ENCODE measurements at regions not wholly inside any gene's neighbourhood (a gene's known extent, or its start where the extent isn't known, plus 50 kb on each side); places are given as distances from the start of the nearest gene placed in this dataset.

- Histone ChIP-seq H3K4me2 (ENCODE audit: extremely low read depth, insufficient read depth, low read length) (no peak overlapping the region), H2AFZ (ENCODE audit: low read length) (no peak overlapping the region), H3K9me3 (ENCODE audit: control insufficient read depth, insufficient read depth, low read depth, low read length) (no peaks in the 10 kb centered on the region), H3K27me3 (ENCODE audit: control insufficient read depth, insufficient read depth, low read length) (no peaks in the 10 kb centered on the region), H3K4me3 (replicated peaks in 1 of 4; ENCODE audit: control extremely low read depth in 1 of 4, insufficient read depth in 1 of 4, low read depth in 3 of 4, low read length in 4 of 4) (no peak overlapping the region), H3K36me3 (ENCODE audit: control insufficient read depth, insufficient read depth, low read length) (no peaks in the 10 kb centered on the region), H3K9ac (ENCODE audit: insufficient read depth, low read length) (no peak overlapping the region), H3K4me1 (ENCODE audit: control insufficient read depth, extremely low read depth, insufficient read depth, low read length) (no peaks in the 10 kb centered on the region), H3K27ac (ENCODE audit: insufficient read depth, low read length) (no peak overlapping the region), H3K79me2 (ENCODE audit: control insufficient read depth, insufficient read depth, low read length) (no peaks in the 10 kb centered on the region), H4K20me1 (ENCODE audit: control insufficient read depth, extremely low read depth, insufficient read depth, low read length) (no peaks in the 10 kb centered on the region)
- TF ChIP-seq EZH2 (IDR thresholded peaks at IDR 0.05; ENCODE audit: low read length, missing control alignments) = no peak
- no peak for TF ChIP-seq CTCF (conservative IDR thresholded peaks at IDR 0.05 in 1 of 2, IDR thresholded peaks at IDR 0.05 in 1 of 2; ENCODE audit: low read depth in 1 of 2, low read length in 2 of 2)
- no peak for DNase-seq (ENCODE audit: low read depth in 2 of 2)
These were observed 276.3 kb upstream of the LDB2 start for GRCh38 chr4:17174751-17175150.

GRCh38 chr4:17173300-17173699 is 274.9 kb upstream of the LDB2 start:
- Histone ChIP-seq H3K9ac (ENCODE audit: insufficient read depth, low read length) (no peak overlapping the region), H3K36me3 (ENCODE audit: control insufficient read depth, insufficient read depth, low read length) (no peaks in the 10 kb centered on the region), H2AFZ (ENCODE audit: low read length) (peak overlapping the region; percentile 28), H3K4me1 (ENCODE audit: control insufficient read depth, extremely low read depth, insufficient read depth, low read length) (peaks cover 2% of the 10 kb centered on the region), H3K79me2 (ENCODE audit: control insufficient read depth, insufficient read depth, low read length) (no peaks in the 10 kb centered on the region), H3K4me2 (ENCODE audit: extremely low read depth, insufficient read depth, low read length) (no peak overlapping the region), H4K20me1 (ENCODE audit: control insufficient read depth, extremely low read depth, insufficient read depth, low read length) (no peaks in the 10 kb centered on the region), H3K27ac (ENCODE audit: insufficient read depth, low read length) (no peak overlapping the region), H3K9me3 (ENCODE audit: control insufficient read depth, insufficient read depth, low read depth, low read length) (no peaks in the 10 kb centered on the region), H3K27me3 (ENCODE audit: control insufficient read depth, insufficient read depth, low read length) (no peaks in the 10 kb centered on the region), H3K4me3 (replicated peaks in 1 of 4; ENCODE audit: control extremely low read depth in 1 of 4, insufficient read depth in 1 of 4, low read depth in 3 of 4, low read length in 4 of 4) (no peak overlapping the region)
- TF ChIP-seq EZH2 (IDR thresholded peaks at IDR 0.05; ENCODE audit: low read length, missing control alignments) (no peak), CTCF (conservative IDR thresholded peaks at IDR 0.05 in 1 of 2, IDR thresholded peaks at IDR 0.05 in 1 of 2; ENCODE audit: low read depth in 1 of 2, low read length in 2 of 2) (peak in 1 of 2 donors; percentile 28)
- no peak for DNase-seq (ENCODE audit: low read depth in 2 of 2)

GRCh38 chr4:17170131-17170530 is 271.7 kb upstream of the LDB2 start:
- no peak for DNase-seq (ENCODE audit: low read depth in 2 of 2)
- TF ChIP-seq EZH2 (IDR thresholded peaks at IDR 0.05; ENCODE audit: low read length, missing control alignments) (no peak), CTCF (conservative IDR thresholded peaks at IDR 0.05 in 1 of 2, IDR thresholded peaks at IDR 0.05 in 1 of 2; ENCODE audit: low read depth in 1 of 2, low read length in 2 of 2) (no peak)
- Histone ChIP-seq H3K9me3 (ENCODE audit: control insufficient read depth, insufficient read depth, low read depth, low read length) (no peaks in the 10 kb centered on the region), H3K79me2 (ENCODE audit: control insufficient read depth, insufficient read depth, low read length) (no peaks in the 10 kb centered on the region), H3K4me2 (ENCODE audit: extremely low read depth, insufficient read depth, low read length) (no peak overlapping the region), H3K9ac (ENCODE audit: insufficient read depth, low read length) (no peak overlapping the region), H3K4me1 (ENCODE audit: control insufficient read depth, extremely low read depth, insufficient read depth, low read length) (peaks cover 4% of the 10 kb centered on the region), H2AFZ (ENCODE audit: low read length) (no peak overlapping the region), H3K4me3 (replicated peaks in 1 of 4; ENCODE audit: control extremely low read depth in 1 of 4, insufficient read depth in 1 of 4, low read depth in 3 of 4, low read length in 4 of 4) (no peak overlapping the region), H3K27ac (ENCODE audit: insufficient read depth, low read length) (no peak overlapping the region), H3K27me3 (ENCODE audit: control insufficient read depth, insufficient read depth, low read length) (no peaks in the 10 kb centered on the region), H3K36me3 (ENCODE audit: control insufficient read depth, insufficient read depth, low read length) (no peaks in the 10 kb centered on the region), H4K20me1 (ENCODE audit: control insufficient read depth, extremely low read depth, insufficient read depth, low read length) (no peaks in the 10 kb centered on the region)
